CD4-positive, alpha-beta T cell treated with Interleukin-1 beta for 1 hour (primary cell): ENCODE measurements at regions not wholly inside any gene's neighbourhood (a gene's known extent, or its start where the extent isn't known, plus 50 kb on each side); places are given as distances from the start of the nearest gene placed in this dataset.
"Not testable (repeated sequence)": the region's sequence is repeated elsewhere in the genome, so short reads cannot be mapped to it uniquely, and the experiment has no call there.

Source experiments
- DNase-seq, 2 donors: peaks; one replicate each; pipeline ENCODE4 v3.0.0-alpha.2; 2020 to 2022

DNA sequence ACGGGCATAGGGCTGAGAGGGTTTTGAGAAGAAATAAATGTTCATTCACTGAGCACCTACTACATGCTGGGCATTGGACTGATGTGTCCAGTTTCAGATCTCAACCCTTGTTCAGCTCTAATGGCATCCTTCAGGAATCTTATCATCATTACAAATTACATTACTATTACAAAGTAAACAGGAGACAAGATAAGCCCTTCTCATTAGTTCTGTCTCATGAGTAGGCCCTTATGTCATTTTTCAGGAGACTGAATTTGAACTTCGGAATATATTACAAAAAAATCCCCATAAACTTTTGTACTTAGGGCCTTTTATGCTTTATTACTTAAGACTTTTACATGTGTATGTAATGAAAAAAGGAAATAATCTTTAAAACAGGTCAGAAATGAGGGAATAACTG is 289.7 kb downstream of the BAMBI start:
- no peak for DNase-seq

DNA sequence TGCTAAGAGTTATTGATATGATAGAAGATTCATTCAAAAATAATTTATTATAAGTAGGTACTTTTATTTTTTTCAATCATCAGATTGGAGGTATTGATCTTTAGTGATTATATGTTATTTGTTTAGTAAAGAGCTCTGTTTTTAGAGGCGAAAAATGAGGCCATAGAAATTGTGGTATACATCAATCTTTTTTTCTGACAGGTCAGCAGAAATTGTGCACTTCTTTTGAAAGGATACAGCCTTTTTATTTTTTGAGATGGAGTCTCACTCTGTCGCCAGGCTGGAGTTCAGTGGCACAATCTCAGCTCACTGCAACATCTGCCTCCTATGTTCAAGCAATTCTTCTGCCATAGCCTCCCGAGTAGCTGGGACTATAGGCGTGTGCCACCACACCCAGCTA is 292.1 kb downstream of the BAMBI start:
- no peak for DNase-seq

DNA sequence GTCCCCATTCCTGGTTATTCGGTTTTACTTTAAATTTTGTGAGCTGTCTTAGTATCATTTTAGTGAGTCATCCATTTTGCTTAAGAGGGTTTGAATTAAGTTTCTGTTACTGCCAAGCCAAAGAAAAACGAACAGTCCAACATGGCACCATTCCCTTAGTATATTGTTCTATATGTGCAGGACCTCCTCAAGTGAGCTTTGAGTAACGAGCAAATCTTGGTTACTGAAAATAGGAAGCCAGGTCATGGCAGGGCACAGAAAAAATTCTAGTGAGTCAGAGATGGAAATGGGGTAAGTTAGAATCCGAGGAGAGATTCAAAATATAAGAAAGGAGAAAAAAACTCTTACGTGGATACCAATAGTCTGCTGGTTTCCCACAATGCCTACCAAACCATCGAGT is 292.9 kb downstream of the BAMBI start:
- no peak for DNase-seq

DNA sequence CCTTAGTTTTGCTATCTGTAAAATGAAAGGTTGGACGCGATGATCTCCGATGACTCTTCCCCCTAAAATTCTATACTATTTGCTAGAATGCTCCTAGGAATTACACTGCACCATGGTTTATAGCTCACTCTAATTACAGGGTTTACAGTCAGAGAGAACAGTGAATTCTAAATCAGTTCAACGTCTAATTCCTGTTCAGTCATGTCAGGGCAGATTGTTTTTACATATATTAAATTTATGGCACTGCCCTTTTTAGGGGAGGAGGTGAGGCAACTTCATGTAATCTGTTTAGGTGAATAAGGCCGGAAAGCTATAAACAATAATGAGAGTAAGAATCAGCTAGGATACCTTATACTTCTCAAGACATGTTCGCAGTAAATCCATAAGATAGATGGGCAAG is 293.9 kb downstream of the BAMBI start:
- no peak for DNase-seq

DNA sequence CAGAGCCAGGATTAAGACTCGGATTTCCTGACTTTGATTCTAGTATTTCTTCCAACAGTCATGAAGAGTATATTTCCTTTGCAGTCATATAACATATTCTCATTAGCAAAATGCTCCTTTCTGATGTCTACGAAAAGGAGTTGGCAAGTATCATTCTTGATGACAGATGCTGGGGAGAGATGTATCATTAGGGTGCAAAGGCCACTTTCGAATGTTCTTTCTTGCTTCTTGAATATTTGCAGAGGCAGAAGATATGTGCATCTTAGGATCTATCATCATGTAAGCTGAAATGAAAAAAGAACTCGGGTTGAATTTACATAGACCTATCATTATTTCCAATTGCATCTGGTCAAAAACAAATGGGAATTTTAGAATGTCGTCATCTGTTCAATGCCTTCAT is 294.4 kb downstream of the BAMBI start:
- no peak for DNase-seq

DNA sequence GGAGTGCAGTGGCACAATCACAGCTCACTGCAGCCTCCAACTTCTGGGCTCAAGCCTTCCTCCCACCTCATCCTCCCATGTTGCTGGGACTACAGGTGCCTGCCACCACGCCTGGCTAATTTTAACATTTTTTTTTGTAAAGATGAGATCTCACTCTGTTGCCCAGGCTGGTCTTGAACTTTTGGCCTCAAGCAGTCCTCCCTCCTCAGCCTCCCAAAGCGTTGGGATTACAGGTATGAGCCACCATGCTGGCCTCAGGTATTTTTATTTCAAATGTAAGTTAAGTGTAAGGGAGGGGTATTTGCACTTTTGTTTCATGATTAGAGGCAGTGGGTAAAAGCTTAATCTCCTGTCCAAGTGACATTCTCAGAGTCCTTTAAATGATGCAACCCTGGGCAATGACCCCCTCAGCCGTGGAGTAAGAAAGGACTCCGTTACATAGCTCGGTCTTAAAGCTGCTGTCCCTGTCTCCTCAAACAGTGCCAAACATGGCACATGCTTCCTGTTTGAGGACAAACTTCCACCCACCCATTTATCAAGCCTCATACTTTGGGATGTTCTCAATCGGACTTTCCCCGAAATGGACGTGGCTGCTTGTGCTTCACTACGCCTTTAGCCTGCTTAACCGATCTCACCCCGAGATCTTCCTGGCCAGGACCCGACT is 296.1 kb downstream of the BAMBI start:
- DNase-seq = no peak

DNA sequence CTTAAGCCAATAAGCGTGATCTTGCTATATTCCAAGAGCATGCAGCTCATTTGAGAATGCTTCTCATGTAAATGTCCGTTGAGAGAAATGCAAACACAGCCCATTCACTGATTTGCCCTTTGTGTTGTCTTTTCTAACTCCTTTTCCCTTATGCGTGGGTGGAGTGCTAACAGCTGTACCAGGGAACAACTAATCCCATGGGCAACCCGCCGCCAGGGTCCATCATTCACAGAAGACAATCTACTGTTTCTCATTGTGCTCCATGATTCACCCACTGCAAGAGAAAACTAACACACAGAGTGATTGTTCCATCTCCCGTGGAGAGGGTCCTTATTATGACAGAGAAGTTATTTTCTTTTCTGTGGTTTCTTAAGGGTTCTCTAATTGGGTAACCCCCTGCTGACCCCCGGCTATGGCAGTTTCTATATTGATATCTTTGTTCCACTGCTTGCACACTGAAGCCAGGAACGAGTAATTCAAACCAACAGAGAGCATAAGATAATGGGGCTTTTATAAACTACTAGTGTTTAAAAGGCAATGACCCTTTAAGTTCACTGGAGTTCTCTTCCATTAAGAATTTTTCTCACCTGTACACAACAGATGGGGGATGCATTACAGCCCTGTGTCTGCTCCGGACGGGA is 298.7 kb downstream of the BAMBI start:
- DNase-seq = no peak

DNA sequence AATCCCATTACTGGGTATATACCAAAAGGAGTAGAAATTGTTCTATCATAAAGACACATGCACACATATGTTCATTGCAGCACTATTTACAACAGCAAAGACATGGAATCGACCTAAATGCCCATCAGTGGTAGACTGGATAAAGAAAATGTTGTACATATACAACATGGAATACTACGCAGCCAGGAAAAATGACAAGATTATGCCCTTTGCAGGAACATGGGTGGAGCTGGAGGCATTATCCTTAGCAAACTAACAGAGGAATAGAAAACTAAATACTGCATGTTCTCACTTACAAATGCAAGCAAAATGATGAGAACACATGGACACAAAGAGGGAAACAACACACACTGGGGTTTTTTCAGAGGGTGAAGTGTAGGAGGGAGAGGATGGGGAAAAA is 300.2 kb downstream of the BAMBI start:
- DNase-seq = no peak

DNA sequence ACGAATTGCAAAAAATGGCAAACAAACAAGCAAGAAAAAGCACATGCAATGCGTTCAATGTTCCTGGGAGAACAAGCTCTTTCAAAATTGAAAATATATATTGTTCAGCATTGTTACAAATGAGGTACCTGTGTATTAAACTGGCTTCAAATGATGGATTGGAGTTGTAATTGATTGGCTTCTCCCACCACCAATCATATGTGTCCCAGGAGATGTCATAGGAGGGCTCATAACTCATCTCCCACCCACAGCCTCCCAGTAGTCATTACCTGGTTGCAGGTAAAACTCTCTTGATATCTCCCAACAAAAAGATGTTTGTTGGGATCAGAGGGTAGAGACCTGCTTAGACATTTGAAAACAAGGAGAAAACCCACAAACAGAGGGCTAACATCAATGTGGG is 302.9 kb downstream of the BAMBI start:
- DNase-seq = no peak

DNA sequence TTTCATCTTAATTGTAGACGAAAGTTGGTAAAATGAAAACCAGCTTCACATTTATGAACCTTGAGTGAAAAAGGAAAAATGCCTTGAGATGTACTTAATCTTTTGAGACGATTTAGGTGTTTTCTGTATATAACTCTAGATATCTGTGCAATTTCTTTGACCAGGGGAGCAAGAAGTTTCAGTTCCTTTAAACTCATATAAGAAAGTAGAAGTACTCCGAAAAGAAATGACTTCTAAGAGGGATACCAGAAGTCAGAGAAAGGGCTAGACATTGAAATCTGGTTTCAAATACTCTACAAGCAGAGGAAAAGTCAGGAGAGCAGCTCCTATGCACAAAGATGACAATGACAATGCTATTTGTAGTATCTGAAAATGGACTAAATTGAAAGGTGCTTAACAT is 303.7 kb downstream of the BAMBI start:
- no peak for DNase-seq

DNA sequence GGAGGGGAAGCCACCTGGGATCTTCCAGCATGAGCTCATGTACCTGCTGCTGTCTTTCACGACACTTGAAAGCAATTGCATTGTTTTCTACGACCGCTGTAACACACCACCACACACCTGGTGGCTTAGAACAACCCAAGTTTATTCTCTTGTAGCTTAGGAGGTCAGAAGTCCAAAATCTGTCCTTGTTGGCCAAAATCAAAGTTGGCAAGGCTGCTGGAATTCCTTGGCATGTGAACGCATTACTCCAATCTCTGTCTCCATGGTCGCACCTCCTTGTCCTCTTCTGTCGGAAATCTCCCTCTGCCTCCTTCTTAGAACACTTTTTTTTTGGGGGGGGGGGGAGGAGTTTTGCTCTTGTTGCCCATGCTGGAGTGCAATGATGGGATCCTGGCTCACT is 305.7 kb downstream of the BAMBI start:
- DNase-seq = no peak

DNA sequence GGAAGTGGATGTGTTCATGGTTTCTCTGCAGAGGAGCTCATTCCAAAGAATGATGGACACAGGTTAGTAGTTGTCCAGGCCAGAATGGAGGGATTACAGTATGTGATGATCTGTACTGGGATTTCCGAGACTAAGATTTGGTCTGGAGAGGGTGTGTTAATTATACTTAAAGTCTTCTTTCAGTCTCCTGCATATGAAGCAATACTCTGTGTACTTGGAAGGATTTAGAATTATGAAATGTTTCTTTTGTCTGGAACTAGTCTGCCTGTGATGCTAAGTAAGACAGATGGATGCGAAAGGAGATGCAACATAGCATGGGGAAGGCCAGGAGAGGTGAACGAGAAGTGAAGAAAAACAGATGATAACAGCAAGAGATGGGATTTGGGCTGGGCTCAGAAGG is 305.1 kb upstream of the LYZL1 start:
- no peak for DNase-seq

DNA sequence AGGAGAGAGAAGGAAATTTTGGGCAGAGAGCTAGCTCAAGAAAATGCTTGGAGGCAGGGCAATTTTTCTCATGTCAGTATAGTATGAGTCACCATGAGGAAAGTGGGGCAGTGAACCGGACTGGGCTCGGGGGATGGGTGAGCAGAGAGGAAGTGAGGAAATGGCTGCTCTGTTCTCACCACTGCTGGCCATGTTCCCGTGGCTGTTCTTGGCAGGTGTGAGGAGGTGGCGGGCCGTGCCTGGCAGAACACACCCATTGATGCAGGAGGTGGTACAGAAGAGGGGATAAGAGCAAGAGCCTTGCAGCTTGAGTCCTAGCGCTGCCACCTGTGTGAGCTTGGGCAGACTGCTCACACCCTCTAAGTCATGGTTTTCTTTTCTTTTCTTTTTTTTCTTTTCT is 304.4 kb upstream of the LYZL1 start:
- DNase-seq = peak in 1 of 2 donors; percentile 46

DNA sequence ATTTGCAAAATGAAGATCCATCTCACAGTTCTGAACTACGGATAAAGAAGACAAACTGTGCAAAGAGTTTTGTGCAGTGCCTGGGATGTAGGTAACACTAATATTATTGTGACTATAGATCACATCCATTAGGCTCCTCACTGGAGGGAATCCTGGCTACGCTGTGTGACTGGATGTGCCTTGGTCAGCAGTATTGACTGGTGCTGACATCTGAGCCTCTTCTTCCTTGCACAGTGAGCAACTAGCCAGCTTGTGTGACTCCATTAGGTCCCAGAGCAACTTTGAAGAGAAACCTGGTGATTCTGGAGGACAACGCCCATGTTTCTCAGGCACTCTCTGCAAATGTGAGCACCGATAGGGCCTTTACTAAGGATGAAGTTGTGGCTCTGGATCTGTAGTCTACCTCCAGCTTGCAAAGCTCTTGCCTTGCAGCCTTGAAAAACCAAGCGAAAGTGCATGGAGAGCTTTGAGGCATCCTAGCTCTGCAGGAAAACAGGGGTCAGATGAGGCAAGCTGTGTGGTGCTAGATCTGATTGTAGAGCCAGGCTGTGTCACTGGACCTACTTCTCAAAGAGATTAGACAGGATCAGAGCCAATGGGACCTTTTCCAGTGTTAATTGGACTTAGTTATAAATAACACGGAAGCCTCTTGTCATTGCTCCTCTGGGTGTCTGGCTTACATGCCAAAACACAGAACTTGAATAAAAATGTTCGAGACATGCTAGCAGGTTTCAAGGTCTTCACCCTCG is 303.6 kb upstream of the LYZL1 start:
- DNase-seq = no peak

DNA sequence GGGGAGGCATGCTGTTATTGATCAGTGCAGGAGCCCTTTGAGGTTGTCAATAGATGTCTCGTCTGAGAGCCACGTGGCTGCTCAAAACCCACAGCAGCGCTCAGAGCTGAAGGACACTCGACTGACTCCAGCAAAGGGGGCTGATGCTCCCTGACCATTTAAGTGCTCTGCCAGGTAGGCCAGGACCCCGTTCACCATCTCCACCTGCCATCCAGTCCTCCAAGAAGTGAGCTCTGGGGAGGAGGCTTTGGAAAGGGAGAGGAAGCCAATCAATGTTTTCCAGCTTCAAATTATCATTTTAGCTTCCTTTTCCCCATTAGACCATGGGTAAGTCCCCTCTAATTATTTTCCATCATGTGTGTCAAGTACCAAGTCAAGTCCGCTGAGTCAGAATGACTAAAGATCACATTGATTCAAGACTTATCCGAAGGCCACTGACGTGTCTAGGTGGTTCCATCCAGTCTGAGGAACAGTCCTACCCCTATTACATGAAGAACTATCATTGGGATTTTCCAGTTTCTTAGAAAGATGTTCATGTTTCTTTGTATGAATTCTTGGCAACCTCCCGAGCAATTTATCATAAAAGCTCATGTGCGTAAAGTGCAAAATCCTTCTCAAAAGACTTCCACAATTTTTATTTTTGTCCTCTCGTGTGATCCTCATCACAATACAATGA is 302.6 kb upstream of the LYZL1 start:
- DNase-seq = no peak

DNA sequence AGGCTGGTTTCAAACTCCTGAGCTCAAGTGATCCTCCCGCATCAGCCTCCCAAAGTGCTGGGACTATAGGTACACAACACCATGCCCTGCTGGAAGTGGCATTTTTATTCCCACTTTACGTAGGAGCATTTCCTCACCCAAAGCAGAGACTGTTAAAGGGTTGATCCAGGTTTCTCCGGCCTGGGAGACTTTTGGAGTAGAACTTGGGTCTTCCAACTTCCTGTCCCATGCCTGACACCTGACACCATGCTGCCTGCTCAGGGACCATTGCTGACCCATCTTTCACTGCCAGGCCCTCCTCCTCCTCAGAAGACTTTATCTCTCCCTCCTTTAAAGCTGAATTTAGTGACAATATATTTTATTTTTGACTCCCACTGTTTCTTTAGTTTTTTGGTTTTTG is 302.0 kb upstream of the LYZL1 start:
- DNase-seq = no peak

DNA sequence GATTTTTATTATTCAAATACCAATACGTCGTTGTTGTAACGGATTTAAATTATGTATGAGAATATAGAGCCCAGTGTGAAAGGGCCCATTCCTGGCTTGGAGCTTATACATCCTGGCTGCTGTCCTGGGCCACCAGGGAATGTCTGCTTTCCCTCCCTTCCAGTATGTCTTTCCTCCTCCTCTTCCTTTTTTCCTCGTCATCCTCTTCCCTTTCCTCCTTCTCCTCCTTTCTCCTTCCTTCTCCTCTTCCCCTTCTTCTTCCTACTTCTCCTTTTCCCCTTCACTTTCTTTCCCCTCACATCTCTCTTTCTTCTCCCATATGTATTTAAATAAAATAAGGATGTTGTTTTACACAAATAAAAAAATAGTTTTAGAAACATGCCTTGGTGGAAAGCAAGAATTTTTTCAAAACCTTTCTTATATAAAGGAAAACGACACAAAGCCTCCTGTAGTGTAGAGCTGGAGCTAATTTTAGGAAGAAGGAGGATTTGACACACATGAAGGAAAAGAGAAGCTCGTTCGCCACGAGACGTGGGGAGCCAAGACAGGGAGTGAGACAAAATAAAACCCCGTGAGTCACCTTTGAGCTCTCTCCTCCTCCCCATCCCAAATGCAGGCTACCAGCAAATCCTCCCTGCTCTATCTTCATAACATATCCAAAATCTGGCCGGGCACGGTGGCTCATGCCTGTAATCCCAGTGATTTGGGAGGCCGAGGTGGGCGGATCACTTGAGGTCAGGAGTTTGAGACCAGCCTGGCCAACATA is 301.1 kb upstream of the LYZL1 start:
- DNase-seq = no peak

DNA sequence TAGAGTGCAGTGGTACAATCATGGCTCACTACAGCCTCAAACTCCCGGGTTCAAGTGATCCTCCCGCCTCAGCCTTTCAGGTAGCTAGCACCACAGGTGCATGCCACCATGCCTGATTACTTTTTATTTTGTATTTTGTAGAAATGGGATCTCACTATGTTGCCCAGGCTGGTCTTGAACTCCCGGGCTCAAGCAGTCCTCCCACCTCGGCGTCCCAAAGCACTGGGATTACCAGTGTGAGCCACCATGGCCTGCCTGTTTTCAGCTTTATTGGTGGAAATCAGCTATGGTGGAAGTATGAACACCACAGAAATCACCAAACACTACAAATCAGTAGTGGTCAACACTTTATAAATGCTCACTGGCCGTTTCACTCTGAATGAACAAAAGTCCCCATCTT is 299.9 kb upstream of the LYZL1 start:
- DNase-seq = no peak

DNA sequence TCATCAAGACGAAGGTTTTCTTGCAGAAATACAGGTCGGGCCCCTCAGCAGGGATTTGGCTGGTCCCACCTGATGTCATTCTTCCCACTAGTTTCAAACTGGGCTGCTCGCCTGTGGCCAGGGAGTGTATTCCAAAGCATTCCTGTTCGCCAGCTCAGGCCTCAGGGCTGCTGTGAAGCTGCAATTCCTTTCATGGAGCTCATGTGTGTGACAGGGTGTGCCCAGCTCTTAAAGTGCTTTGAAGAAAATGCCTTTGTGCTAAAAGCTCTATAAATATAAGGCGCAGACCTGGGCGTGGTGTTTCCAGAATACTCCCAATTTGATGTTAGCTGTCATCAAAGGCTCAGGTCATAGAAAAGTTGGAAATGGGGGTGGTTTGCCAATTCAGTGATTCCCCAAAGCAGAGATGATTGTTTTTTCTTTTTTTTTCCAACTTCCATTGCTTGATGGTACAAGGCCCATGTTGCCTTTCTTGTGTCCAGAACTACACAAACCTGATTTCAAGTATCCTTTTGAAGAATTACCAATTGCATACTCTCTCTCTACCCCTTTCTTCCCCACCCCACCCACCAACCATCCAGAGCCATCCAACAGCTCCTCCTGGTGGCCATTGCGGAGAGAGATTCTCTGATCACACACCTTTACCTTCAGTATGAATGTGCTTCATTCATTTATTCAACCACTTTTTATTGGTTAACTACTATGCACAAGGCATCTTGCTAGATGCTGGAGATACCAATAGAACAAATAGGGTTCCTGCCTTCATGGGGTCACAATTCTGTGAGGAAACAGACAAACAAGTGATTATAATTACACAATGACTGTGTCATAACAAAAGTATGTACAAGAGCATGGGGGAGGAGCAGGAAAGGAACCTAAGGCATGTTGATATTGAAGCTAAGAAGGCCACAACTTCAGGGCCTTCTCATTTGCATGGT is 297.3 kb upstream of the LYZL1 start:
- peak; percentile 9 to 18 for DNase-seq

DNA sequence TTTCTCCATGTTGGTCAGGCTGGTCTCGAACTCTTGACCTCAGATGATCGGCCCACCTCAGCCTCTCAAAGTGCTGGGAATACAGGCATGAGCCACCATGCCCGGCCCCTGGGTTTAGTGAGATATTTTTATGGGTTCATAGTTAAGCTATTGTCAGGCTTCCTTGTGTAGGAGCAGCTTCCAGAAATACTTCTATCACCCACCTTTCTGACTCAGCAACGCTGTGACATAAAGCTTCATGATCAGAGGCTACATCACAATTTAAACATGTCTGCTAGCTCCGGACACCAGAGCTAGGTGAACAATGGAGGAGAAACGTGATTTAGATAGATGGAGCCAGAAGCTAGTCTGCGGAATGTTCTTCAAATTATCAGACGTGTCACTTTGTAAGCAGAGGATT is 295.8 kb upstream of the LYZL1 start:
- DNase-seq = no peak

DNA sequence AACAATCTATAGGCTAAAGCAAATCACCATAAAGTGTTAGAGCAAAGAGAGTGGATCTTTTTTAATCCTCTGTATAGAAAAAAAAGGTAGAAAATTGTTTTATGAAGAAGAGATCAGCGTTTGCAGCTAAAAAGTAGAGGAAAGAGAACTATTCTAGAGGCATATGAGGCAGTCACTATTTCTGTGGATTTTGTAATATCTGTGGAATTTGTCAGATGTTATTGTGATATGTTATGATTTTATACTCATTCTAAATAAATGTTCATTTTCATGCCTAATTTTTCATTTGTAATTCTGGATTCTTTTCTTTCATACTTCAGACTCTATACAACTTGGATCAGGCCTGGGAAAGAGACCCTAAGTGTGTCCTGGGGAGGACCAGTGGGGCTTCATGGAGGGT is 295.0 kb upstream of the LYZL1 start:
- DNase-seq = no peak

DNA sequence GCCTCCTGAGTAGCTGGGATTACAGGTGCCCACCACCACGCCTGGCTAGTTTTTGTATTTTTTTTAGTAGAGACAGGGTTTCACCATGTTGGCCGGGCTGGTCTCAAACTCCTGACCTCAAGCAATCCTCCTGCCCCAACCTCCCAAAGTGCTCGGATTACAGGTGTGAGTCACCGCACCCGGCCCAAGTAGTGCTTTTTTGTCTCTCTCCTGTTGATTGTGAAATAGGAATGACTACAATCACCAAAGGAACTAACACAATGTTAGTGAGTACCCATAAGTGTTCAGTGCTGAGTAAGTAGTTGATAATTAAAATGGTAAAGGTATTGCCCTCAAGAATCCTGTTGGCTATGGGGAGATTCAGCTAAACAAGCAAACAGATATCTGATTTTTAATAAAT is 294.1 kb upstream of the LYZL1 start:
- DNase-seq = not testable (repeated sequence)
